D721Med (cell line): ENCODE measurements at regions not wholly inside any gene's neighbourhood (a gene's known extent, or its start where the extent isn't known, plus 50 kb on each side); places are given as distances from the start of the nearest gene placed in this dataset.

Experiments
- DNase-seq: peaks from one replicate; pipeline ENCODE4 v3.0.0; 2011; ENCODE audit warnings: low spot score; ENCODE audit not compliant: insufficient read length
- FAIRE-seq: peaks from 2 replicates; lab custom pipeline; 2011; peaks lifted over from hg19 to GRCh38; lab: Jason Lieb, UNC
- CTCF ChIP-seq: IDR thresholded peaks from 2 replicates; pipeline ENCODE4 v1.5.1; 2012; ENCODE audit warnings: mild to moderate bottlenecking, control low read depth; ENCODE audit not compliant: insufficient read depth; ENCODE audit errors: missing control alignments

GRCh38 chr20:7770578-7770977 lies 169.7 kb downstream of the HAO1 start:
- FAIRE-seq, result no peak

GRCh38 chr20:7772371-7772770 lies 167.9 kb downstream of the HAO1 start:
- no peak for FAIRE-seq
- DNase-seq, result no peak
- no peak for TF ChIP-seq CTCF

More at GRCh38 chr20:7770578-7770977, 169.7 kb downstream of the HAO1 start:
- DNase-seq, result no peak
- TF ChIP-seq CTCF, result no peak

GRCh38 chr20:7773511-7773910 lies 166.7 kb downstream of the HAO1 start:
- no peak for TF ChIP-seq CTCF
- FAIRE-seq (no peak), DNase-seq (no peak)

- TF ChIP-seq CTCF, result no peak
- DNase-seq, result no peak
- no peak for FAIRE-seq
Observed at GRCh38 chr20:7775072-7775471, 165.2 kb downstream of the HAO1 start.

GRCh38 chr20:7776148-7776547 lies 164.1 kb downstream of the HAO1 start:
- TF ChIP-seq CTCF, result no peak
- DNase-seq, result no peak
- no peak for FAIRE-seq

- FAIRE-seq, result no peak
- no peak for TF ChIP-seq CTCF
- DNase-seq, result no peak
Observed at GRCh38 chr20:7790189-7790588, 150.1 kb downstream of the HAO1 start.

GRCh38 chr20:7792150-7792869 lies 147.9 kb downstream of the HAO1 start:
- FAIRE-seq, result no peak
- no peak for DNase-seq

More at GRCh38 chr20:7792150-7792869, 147.9 kb downstream of the HAO1 start:
- no peak for TF ChIP-seq CTCF
